NCI-H1436 treated with DMSO at 0.1 percent for 48 hours (cell line): ENCODE measurements at regions not wholly inside any gene's neighbourhood (a gene's known extent, or its start where the extent isn't known, plus 50 kb on each side); places are given as distances from the start of the nearest gene placed in this dataset.

Experiments
- DNase-seq: peaks from one replicate; lab custom pipeline; 2025; lab: John Stamatoyannopoulos, UW

DNA sequence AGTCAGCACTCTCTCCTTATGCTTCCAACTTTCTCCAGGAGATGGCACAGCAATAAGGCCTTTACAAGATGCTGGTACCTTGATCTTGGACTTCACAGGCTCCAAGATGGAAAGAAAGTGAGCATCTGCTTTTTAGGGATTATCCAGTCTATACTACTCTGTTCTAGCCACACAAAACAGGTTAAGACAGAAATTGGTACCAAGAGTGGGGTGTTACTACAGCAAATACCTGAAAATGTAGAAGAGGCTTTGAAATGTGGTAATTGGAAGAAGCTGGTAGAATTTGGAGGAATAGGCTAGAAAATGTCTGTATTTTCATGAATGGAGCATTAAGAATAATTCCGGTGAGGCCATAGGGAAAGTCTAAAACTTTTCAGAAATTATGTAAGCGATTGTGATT, 484.8 kb upstream of the GRIA1 start:
- no peak for DNase-seq

DNA sequence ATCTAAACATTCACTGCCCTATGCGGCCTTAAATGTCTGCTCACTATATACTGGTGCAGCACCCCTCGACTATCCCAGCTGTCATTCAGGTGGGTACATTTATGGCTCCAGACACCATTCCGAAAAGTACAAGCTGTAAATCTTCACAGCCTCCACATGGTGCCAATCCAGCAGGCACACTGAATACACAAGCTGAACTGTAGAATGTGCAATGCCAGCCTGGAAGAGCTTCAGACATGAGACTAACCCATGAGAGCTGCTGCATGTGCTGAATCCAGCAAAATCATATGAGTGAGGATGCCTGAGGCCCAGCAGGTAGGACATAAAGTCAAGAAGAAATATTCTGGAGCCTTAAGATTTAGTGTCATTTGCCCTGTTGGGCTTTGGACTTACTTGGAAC, 483.8 kb upstream of the GRIA1 start:
- no peak for DNase-seq

DNA sequence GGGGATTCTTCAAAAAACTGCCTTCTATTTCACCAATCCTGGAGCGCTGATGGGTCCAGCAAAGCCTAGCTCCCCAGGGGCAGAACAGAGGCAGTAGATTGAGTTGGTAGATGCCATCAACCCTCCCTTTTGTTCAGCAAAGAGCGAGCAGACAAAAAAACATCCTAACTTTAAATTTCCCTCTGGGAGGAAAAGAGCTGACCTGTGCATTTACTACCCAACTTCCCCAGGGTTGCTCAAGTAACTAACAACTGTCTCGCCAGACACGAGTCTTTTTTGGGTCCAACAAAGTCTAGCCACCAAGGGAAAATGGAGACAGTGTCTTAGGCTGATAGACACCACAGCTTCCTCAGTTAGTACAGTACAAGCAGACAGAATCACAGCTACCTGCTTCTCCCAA, 476.3 kb upstream of the GRIA1 start:
- no peak for DNase-seq

DNA sequence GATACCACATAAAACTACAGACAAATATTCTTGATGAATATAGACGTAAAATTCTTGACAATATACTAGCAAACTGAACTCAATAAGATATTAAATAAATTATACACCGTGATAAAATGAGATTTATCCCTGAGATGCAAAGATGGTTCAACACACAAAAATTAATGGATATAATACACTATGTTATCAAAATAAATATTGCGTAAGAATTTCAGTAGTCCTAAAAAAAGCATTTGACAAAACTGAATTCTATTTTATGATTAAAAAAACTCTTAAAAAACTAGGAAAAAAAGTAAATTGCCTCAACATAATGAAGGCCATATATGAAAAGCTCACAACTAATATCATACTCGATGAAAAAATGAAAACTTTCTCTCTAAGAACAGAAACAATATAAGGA, 472.3 kb upstream of the GRIA1 start:
- no peak for DNase-seq

DNA sequence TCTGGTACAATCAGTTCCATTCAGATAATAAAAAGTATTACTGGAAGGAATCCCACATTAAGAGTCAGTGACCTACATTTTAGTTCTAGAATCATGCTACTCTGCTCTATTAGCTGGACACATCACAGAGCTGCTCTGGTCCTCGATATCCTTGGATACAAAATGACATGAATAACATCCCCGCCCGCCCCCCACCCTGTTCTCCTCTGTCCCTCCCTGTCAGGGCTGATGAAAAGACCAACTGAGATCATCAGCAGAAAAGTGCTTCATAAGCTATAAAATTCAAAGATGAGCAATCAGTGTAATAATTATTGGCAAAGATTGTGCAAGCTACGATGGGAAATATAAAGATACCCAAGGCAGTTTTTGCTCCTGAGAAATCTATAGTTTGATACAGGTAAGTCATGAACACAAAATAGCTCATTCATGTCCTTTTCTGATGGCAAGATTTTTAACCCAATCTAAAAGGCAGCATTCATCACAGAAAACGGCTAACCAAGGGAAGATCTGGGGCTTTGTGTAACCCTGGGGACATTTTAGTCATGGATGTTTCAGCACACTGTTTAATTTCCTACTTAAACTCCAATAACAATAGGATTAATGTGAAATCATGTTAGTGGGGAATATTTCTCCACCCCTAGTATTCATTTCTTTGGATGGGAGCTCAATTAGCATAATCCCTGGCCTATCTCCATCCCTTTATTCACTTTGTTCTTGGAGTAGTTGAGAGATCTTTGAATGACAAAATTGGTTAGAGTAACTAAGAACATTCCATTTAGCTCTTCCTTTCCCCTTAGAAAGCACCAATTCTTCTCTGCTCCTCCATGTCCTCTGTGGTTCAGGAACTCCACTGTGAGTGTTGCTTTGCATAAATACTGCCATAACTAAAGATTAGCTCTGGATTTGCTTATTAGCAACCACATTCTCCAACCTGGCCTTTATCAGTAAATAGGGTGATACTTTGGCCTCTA, 459.4 kb upstream of the GRIA1 start:
- no peak for DNase-seq

DNA sequence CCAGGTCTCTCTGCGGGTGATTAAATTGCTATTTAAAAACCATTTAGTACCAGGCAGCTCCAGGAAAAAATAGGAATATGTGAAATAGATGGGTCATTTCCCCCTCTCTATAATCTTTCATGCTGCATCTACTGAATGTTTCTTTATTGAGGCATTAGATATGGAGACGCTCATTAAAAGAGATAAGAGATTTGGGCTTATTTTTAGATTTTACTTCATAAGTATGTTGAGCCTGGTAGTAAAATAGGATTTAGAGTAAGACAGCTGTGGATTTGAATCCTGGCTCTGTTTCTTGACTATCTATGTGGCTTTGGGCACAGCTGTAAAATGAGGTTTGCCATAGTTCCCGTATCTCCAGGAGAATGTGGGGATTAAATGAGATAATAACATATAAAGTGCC, 451.0 kb upstream of the GRIA1 start:
- no peak for DNase-seq

DNA sequence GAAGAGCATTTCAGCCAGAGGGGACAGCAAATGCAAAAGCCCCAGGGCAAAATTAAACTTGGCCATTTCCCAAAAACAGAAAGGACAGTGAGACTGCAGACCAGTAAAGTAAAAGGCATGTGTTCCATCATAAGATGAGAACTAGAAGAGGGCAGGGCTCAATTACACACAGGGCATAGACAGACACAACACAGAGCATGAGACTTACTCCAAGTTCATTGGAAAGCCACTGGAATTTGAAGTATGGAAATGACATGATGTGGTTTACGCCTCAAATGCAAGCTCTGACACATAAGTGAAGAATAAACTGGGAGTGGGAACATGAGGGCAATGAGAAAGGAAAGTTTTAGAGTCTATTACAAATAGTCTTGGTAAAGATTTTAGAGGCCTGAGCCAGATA, 446.6 kb upstream of the GRIA1 start:
- no peak for DNase-seq

DNA sequence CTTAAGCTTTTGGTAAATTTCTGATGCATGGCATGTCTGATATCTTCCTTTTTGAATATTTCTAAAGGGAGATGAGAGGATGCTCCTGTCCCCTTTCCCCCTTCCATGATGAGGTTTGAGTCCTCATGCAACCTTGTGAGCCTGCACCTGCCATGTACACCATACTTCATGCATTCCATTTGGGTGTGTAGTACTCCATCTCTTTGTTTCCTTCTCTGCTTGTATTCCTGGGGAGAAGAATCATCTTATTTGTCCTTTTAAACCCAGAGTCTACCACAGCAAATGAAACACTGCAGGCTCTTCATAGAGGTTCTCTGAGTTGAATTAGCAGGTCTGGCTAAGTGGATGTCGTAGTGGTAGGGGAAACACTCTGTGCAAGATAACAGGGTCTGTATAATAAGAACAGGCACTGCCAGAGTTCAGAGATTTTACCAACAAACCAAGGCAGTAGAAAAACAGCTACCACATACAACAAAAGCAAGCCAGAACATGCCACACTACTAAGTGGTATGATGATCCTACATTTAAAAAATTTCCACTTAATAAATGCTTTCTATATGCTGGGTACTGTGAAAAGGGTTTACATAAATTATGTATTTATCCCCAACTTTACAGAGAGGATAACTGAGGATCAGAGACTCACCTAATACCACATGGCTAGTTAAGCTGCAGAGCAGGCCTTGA, 439.8 kb upstream of the GRIA1 start:
- no peak for DNase-seq

DNA sequence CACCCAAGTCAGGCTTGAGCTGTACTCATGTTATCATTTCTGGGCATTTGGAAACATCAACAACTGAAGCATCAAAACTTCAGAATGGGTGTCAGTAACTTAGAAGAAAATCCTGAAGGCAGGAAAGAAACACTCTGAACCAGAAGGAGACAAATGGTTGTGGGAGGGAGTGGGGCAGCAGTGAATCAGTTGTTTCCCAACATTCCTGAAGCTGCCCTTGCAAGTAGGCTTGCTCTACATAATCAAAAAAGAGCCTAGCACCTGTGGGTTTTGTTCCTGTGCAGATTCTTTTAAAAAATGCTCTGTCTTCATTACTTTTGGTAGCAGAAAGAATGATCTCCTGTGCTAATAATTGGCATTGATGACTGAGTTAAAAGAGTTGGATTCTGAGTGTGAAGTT, 424.2 kb upstream of the GRIA1 start:
- no peak for DNase-seq

DNA sequence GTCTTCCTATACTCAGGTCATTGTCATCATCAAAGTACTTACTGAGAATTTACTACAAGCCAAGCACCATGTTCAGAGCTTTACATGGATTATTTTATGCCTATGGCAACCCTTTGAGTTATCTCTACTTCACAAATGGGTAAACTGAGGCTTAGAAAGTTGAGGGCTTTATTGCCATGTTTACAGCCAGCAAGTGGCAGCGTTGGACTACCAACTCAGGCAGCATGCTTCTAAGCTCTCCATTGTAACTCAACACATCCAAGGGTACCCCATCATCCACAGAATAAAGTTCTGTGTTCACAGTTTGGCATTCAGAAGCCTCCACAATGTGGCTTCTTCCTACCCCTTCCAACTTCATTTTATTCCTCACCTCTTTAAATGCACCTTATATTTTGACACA, 422.6 kb upstream of the GRIA1 start:
- DNase-seq: no peak

DNA sequence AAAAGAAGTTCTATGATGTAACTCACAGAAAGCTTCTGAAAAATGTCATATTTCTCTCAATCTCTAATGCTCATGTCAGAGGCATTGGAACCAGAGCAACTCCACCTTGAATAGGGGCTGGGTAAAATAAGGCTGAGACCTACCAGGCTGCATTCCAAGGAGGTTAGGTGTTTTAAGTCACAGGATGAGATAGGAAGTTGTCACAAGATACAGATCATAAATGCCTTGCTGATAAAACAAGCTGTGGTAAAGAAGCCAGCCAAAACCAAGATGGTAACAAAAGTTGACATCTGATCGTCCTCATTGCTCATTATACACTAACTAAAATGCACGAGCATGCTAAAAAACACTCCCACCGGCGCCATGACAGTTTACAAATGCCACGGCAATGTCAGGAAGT, 411.1 kb upstream of the GRIA1 start:
- no peak for DNase-seq

DNA sequence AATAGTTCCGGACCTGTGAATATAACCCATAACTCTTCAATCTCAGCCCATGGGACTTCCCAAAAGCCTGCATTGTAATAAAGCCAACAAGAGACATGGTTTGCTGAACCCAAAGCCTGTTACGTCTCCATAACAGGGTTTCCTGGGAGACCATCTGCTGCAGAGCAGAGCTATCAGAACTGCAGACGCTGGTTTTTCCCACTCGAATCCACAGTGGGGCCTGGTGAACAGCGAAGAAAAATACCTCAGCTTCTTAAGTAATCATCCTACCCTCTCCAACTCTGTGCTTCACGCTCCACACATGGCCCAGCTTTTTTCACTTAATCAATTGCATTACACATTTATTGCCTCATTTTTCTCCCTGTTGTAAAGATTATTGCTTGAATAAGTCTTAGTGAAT, 409.5 kb upstream of the GRIA1 start:
- no peak for DNase-seq

DNA sequence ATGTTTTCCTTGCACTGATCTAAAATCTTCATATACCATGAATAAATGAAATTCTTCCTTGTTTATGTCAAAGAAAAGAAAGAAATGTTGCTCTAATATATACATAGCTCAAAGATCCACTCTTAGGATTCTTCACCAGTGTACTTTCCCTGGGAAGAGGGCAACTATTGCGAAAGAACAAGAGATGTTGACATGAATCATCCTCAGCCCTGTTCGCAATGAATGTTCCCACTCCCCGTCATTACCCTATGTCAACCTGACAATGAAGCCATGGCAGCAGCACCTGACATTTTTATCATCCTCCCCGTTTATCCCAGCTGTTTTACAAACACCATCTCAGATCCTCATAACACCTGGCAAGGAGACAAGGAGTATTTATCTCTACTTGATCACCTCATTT, 409.1 kb upstream of the GRIA1 start:
- DNase-seq: no peak

DNA sequence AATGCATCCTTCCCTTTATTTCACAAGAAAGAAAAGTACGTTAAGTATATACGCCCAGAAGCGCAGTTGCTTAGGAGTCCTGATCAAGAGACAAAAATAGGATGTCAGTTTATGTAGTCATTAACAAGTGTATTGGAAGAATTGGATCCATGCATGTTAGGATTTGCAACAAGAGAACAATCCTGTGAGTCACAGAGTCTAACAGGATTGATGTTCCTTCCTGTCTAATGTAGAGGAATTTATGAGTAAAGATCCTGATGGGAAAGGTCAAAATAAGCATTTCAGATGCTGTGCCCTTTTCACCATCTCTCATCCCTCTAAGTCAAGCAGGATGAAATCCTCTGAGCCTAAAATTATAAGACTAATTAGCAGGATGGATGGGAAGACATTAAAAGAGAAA, 406.0 kb upstream of the GRIA1 start:
- DNase-seq: no peak

DNA sequence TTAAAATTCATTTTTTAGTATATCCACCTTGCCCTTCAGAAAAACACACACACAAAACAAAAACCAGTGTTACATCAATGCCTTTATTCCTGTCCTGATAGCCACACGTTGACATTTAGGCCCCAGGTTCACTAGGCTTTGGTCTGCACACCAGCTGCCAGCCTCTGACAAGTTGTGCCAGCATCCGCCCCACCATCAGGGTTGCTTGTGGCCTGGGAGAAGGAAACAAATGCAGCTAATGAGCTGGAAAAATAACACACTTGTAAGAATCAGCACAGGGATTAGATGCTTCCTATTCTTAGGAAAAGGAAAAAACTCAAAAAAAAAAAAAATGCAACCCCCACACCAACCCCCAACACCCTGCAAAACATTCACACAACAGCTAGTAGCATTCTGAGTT, 404.0 kb upstream of the GRIA1 start:
- no peak for DNase-seq

DNA sequence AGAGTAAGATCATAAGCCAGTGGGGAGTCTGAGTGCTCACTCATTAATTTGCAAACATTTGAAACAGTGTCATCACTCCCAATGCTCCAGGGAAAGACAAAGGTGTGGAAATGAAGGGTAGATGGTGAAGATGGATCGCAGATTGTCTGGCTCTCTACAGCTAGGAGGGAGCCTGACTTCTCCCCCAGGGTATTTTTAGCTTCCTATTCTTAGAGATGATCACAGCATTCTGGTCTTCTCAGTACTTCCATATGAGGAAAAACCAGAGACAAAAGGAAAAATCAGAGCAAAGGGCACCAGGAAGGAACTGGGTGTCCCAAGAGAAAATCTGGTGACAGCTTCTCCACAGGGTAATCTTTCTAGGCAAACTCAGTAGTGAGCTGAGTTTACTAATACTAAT, 401.9 kb upstream of the GRIA1 start:
- no peak for DNase-seq

DNA sequence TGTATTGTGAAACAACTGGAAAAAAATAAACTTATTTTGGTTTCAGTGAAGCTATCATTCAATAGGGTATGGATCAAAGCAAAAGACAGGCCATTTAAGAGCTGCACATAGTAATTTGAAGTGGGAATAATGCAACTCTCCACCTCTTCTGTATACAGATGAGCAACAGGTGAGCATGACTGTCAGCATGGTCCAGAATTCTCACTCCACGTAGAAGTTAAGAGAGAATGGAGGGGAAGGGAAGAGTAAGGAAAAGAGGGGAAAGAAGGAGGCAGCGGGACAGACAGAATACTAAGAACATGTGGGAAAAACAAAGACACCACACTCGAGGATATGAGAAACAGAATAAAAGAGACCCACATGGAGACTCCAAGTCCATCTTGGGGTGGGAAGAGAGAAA, 396.1 kb upstream of the GRIA1 start:
- no peak for DNase-seq

DNA sequence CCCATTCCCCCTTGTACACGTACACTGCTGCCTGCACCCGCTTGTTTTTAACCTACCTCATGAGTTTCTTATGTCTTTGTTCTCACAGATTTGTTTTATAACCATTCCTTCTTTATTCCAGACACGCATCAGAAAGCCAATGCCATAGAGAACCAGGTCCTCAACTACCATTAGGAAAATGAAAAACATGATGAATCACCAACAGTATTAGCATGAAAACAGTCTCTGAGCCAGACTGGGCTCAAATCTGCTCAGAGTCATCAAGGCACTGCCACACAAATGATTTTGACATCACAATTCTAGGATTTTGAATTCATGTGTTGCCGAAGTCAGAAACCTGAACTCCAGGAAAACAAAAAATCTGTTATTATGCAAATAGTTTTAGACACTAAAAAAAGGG, 394.1 kb upstream of the GRIA1 start:
- DNase-seq: no peak

DNA sequence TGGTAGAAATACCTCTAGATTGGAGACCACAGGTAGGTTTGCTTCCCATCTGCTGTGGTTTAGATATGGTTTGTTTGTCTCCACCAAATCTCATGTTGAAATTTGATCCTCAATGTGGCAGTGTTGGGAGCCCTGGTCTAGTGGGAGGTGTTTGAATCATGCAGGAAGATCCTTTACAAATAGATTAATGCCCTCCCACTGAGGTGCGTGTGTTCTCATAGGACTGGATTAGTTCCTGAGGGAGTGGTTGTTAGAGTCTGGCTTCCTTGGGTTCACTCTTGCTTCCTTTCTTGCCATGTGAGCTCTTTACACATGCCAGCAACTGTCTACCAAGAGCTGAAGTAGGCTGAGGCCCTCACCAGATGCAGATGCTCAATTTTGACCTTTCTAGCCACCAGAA, 391.1 kb upstream of the GRIA1 start:
- no peak for DNase-seq

DNA sequence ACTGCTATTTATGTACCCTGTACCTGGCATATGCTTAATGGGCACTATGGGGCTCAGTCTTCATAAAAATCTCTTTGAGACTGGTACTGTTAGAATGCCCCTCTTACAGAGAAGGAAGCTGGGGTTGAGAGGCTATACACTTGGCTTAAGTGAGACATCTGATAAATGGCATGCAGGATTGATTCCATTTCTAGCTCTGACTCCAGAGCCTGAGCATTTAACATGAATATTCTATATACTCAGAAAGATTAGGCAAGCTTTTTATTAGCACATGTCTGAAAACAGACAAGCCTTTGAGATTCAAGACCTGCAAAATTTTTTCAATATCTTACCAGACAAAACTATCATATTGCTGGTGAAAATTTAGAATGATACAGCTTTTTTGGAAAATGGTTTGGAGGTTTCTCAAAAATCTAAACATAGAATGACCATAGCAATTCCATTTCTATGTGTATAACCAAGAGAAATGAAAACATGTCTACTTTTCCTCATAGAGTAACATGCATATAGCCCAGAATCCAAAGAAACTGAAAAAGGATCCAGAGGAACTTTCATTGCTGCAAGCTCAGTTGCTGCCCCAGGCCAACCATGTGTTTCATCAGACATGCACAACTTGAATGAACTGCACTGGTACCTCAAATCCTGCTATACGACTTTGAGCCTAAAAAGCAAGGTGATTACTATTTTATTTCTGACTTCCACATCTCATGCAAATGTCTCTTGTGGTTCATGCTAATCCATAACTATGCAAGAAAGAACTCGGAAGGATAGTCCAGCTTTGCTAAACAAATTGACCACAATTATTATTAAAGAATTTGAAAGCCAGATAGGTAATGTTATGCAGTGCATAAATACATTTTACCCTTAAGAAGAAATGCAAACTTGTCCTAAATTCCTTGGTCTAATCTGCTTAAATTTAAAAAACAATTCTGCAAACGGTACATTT, 389.0 kb upstream of the GRIA1 start:
- DNase-seq: no peak

DNA sequence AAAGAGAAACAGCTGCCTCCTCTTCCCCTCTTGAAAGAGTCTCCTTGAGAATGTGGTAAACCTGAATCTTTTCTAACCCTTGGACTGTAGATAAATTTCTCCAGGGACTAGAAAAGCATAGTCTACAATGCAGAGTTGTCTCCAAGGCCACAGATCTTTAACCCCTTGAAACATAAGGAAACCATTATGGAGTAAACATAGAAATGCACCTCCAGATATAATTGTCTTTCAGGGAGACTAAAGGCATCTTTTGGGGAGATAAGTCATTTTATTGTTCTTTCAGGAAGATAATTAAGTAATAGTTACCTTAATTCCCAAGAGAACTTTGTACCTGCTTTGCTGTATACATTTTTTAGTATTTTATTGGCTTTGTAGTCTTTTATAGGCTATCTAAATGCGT, 373.6 kb upstream of the GRIA1 start:
- DNase-seq: no peak

DNA sequence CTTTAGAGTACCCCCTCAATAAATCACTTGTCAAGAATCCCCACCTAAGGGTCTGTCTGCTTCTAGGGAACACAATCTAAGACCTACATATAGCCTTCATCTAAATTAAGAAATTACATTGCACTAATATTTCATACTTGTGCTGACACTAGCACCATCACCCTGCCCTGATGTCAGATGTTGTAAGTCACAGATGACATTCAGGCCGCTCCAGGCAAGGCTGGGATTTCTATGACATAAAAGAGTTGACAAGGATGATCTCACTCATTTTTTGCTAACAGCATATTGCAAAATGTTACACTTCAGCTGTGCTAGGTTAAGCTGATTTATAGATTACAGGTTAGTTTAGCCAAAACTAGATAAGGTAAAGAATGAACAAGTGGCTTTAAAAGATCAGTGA, 372.5 kb upstream of the GRIA1 start:
- DNase-seq: no peak

DNA sequence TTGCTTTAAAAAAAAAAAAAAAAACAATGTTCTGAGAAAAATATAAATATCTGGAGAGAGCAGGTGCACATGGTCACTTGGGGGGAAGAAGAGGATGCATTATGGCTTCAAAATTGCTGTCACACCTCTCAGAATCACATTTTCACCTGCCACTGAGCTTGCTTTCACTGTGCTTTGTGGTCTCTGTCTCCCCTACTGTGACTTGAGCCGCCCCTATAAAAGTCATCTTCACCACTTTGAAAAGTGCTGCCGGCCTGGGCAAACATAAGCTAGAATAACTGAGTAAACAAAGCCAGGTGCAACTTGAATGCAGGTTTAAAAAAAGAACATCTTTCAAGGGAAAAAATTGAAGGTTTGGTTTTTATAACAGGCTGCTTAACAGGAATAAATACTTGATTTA, 368.1 kb upstream of the GRIA1 start:
- peak; percentile 97 for DNase-seq
